SK-N-SH treated with all-trans-retinoic acid at 6 μM for 48 hours (cell line): ENCODE measurements at regions not wholly inside any gene's neighbourhood (a gene's known extent, or its start where the extent isn't known, plus 50 kb on each side); places are given as distances from the start of the nearest gene placed in this dataset.

ENCODE experiments used
- ATAC-seq: fragments of 200-7000 bp; cut with Tn5 transposase; 3 replicates; pipeline ENCODE4 v1.9.1; 2020; ENCODE audit warnings: mild to moderate bottlenecking, moderate library complexity
- ARNTL ChIP-seq: fragments of 450-650 bp; formaldehyde crosslinking; IDR thresholded peaks from 2 replicates; pipeline ENCODE4 v1.5.0; 2020; ENCODE audit warnings: low read depth, mild to moderate bottlenecking, moderate library complexity, borderline replicate concordance
- BACH2 ChIP-seq: fragments of 250-450 bp; sonication (Bioruptor Pico); IDR thresholded peaks from 2 replicates; pipeline ENCODE4 v1.9.0; 2021; ENCODE audit warnings: mild to moderate bottlenecking, borderline replicate concordance
- CSDC2 ChIP-seq: fragments of 250-450 bp; sonication (Bioruptor Pico); IDR thresholded peaks from 2 replicates; pipeline ENCODE4 v1.5.0; 2020; ENCODE audit warnings: mild to moderate bottlenecking, moderate library complexity
- CSRNP3 ChIP-seq: fragments of 250-450 bp; sonication (Bioruptor Pico); IDR thresholded peaks from 2 replicates; pipeline ENCODE4 v1.5.1; 2021; ENCODE audit warnings: mild to moderate bottlenecking, moderate library complexity
- ESRRG ChIP-seq: fragments of 250-450 bp; sonication (Bioruptor Pico); IDR thresholded peaks from 2 replicates; pipeline ENCODE4 v1.6.1; 2021; ENCODE audit warnings: mild to moderate bottlenecking
- GLIS3 ChIP-seq: fragments of 250-450 bp; sonication (Bioruptor Pico); IDR thresholded peaks from 2 replicates; pipeline ENCODE4 v1.5.0; 2020; ENCODE audit warnings: mild to moderate bottlenecking, moderate library complexity
- ISL1 ChIP-seq: fragments of 250-450 bp; sonication (Bioruptor Pico); IDR thresholded peaks from 2 replicates; pipeline ENCODE4 v2.1.2; 2022; ENCODE audit warnings: mild to moderate bottlenecking, moderate library complexity
- OSR1 ChIP-seq: fragments of 250-450 bp; sonication (Bioruptor Pico); IDR thresholded peaks from 2 replicates; pipeline ENCODE4 v1.8.0; 2022; ENCODE audit warnings: moderate library complexity, mild to moderate bottlenecking, inconsistent platforms
- PPARA ChIP-seq: fragments of 250-450 bp; sonication (Bioruptor Pico); IDR thresholded peaks from 2 replicates; pipeline ENCODE4 v1.5.0; 2020; ENCODE audit warnings: mild to moderate bottlenecking, borderline replicate concordance
- RARB ChIP-seq: fragments of 250-450 bp; sonication (Bioruptor Pico); IDR thresholded peaks from 2 replicates; pipeline ENCODE4 v1.8.0; 2021; ENCODE audit warnings: mild to moderate bottlenecking, moderate library complexity
- SNAI2 ChIP-seq: fragments of 250-450 bp; sonication (Bioruptor Pico); IDR thresholded peaks from 2 replicates; pipeline ENCODE4 v1.5.0; 2020; ENCODE audit warnings: mild to moderate bottlenecking, moderate library complexity
- TCF4 ChIP-seq: fragments of 250-450 bp; sonication (Bioruptor Pico); IDR thresholded peaks from 2 replicates; pipeline ENCODE4 v1.8.0; 2021; ENCODE audit warnings: mild to moderate bottlenecking, moderate library complexity, borderline replicate concordance
- TOX ChIP-seq: fragments of 250-450 bp; sonication (Bioruptor Pico); IDR thresholded peaks from 2 replicates; pipeline ENCODE4 v1.8.0; 2021; ENCODE audit warnings: mild to moderate bottlenecking, moderate library complexity, borderline replicate concordance
- ZFP3 ChIP-seq: fragments of 250-450 bp; sonication (Bioruptor Pico); IDR thresholded peaks from 2 replicates; pipeline ENCODE4 v1.5.0; 2020; ENCODE audit warnings: mild to moderate bottlenecking, moderate library complexity
- ZFP30 ChIP-seq: fragments of 450-650 bp; formaldehyde crosslinking; IDR thresholded peaks from 2 replicates; pipeline ENCODE4 v1.5.0; 2022; ENCODE audit warnings: mild to moderate bottlenecking, moderate library complexity
- ZNF565 ChIP-seq: fragments of 450-650 bp; formaldehyde crosslinking; conservative IDR thresholded peaks from 2 replicates; pipeline ENCODE4 v1.5.0; 2020; ENCODE audit warnings: low read depth, mild to moderate bottlenecking, moderate library complexity
- ZNF70 ChIP-seq: fragments of 450-650 bp; formaldehyde crosslinking; IDR thresholded peaks from 2 replicates; pipeline ENCODE4 v1.5.0; 2020; ENCODE audit warnings: mild to moderate bottlenecking, moderate library complexity
- TF ChIP-seq, protein P1 (sequence below): fragments of 250-450 bp; sonication (Bioruptor Pico); IDR thresholded peaks from 2 replicates; pipeline ENCODE4 v1.5.1; 2020; ENCODE audit warnings: low read depth, mild to moderate bottlenecking, moderate library complexity
- TF ChIP-seq, protein P2 (sequence below): fragments of 250-450 bp; sonication (Bioruptor Pico); IDR thresholded peaks from 2 replicates; pipeline ENCODE4 v1.8.0; 2021; ENCODE audit warnings: low read depth, mild to moderate bottlenecking, moderate library complexity, borderline replicate concordance
- TF ChIP-seq, protein P3 (sequence below): fragments of 250-450 bp; sonication (Bioruptor Pico); IDR thresholded peaks from 2 replicates; pipeline ENCODE4 v1.8.0; 2020; ENCODE audit warnings: mild to moderate bottlenecking, moderate library complexity, borderline replicate concordance
- TF ChIP-seq, protein P4 (sequence below): fragments of 250-450 bp; sonication (Bioruptor Pico); IDR thresholded peaks from 2 replicates; pipeline ENCODE4 v1.5.0; 2020; ENCODE audit warnings: mild to moderate bottlenecking, moderate library complexity

DNA sequence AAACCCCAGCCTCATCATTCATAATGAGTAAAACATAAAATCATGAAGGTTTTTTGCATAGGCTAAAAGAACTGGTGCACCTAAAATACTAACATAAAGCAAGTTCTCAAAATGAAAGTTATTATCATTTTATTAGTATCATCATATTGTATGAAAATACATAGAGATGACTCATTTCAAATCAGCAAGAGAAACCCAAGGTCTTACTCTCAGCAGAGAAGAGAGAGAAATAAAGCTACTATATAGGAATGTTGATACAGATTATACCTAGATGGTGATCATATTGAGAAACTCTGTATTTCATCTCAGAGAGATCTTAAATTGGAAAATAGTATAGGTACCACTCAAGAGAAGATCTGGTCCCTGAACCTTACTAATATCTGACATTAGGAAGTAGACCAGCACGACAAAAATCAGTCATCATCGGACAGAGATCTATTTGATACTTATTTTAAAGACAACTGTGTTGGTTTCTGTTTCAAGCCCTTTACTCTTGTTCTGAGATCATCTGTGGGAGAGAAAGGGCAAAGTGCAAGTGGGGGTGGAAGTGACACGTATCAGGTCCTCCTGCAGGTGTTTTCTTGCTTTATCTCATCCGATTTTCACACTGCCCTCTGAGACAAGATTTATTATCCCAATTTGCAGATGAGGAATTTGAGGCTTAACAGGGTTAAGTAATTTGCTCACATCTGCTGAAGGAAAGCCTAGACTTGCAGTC, 532.3 kb downstream of the MAFB start:
- ATAC-seq: no peak
- TF ChIP-seq TOX (no peak), ISL1 (CRISPR knock-in tag) (no peak)

DNA sequence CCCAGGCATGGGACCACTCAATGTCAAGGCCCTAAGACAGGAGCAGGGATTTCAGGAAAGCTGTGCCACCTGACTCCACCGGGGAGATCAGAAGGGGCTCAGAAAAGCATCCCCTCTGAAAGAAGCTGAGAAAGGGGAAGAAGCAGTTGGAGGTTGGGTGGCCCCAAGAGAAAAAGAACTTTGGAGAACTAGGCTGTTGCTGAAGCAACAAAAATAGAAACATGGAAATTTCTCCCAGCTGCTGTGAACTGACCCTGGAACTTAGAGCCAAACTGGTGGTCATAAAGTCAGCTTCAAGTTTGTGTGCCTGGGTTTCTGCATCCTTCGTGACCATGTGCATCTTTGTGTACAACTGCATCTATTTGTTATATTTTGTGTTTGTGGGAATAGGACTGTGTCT, 534.5 kb downstream of the MAFB start:
- TF ChIP-seq, protein P1, sequence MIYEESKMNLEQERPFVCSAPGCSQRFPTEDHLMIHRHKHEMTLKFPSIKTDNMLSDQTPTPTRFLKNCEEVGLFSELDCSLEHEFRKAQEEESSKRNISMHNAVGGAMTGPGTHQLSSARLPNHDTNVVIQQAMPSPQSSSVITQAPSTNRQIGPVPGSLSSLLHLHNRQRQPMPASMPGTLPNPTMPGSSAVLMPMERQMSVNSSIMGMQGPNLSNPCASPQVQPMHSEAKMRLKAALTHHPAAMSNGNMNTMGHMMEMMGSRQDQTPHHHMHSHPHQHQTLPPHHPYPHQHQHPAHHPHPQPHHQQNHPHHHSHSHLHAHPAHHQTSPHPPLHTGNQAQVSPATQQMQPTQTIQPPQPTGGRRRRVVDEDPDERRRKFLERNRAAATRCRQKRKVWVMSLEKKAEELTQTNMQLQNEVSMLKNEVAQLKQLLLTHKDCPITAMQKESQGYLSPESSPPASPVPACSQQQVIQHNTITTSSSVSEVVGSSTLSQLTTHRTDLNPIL (CRISPR knock-in tag): no peak
- TF ChIP-seq ZFP3 (no peak), PPARA (CRISPR knock-in tag) (no peak), BACH2 (CRISPR knock-in tag) (no peak)
- ATAC-seq: no peak

GRCh38 chr20:40148886-40149285, 540.1 kb downstream of the MAFB start:
- no peak for TF ChIP-seq ZFP3
- TF ChIP-seq SNAI2 (CRISPR knock-in tag): no peak
- TF ChIP-seq TCF4 (CRISPR knock-in tag): no peak
- TF ChIP-seq OSR1: no peak
- no peak for TF ChIP-seq CSDC2
- TF ChIP-seq, protein P2, sequence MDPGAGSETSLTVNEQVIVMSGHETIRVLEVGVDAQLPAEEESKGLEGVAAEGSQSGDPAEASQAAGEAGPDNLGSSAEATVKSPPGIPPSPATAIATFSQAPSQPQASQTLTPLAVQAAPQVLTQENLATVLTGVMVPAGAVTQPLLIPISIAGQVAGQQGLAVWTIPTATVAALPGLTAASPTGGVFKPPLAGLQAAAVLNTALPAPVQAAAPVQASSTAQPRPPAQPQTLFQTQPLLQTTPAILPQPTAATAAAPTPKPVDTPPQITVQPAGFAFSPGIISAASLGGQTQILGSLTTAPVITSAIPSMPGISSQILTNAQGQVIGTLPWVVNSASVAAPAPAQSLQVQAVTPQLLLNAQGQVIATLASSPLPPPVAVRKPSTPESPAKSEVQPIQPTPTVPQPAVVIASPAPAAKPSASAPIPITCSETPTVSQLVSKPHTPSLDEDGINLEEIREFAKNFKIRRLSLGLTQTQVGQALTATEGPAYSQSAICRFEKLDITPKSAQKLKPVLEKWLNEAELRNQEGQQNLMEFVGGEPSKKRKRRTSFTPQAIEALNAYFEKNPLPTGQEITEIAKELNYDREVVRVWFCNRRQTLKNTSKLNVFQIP: no peak
- TF ChIP-seq ISL1 (CRISPR knock-in tag): no peak
- no peak for TF ChIP-seq ZNF565 (CRISPR knock-in tag)
- TF ChIP-seq PPARA (CRISPR knock-in tag): no peak
- TF ChIP-seq, protein P3, sequence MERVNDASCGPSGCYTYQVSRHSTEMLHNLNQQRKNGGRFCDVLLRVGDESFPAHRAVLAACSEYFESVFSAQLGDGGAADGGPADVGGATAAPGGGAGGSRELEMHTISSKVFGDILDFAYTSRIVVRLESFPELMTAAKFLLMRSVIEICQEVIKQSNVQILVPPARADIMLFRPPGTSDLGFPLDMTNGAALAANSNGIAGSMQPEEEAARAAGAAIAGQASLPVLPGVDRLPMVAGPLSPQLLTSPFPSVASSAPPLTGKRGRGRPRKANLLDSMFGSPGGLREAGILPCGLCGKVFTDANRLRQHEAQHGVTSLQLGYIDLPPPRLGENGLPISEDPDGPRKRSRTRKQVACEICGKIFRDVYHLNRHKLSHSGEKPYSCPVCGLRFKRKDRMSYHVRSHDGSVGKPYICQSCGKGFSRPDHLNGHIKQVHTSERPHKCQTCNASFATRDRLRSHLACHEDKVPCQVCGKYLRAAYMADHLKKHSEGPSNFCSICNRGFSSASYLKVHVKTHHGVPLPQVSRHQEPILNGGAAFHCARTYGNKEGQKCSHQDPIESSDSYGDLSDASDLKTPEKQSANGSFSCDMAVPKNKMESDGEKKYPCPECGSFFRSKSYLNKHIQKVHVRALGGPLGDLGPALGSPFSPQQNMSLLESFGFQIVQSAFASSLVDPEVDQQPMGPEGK (CRISPR knock-in tag): no peak
- TF ChIP-seq GLIS3 (CRISPR knock-in tag): no peak
- TF ChIP-seq ESRRG (CRISPR knock-in tag): no peak
- no peak for TF ChIP-seq RARB (CRISPR knock-in tag)
- no peak for TF ChIP-seq ZFP30 (CRISPR knock-in tag)
- no peak for ATAC-seq

DNA sequence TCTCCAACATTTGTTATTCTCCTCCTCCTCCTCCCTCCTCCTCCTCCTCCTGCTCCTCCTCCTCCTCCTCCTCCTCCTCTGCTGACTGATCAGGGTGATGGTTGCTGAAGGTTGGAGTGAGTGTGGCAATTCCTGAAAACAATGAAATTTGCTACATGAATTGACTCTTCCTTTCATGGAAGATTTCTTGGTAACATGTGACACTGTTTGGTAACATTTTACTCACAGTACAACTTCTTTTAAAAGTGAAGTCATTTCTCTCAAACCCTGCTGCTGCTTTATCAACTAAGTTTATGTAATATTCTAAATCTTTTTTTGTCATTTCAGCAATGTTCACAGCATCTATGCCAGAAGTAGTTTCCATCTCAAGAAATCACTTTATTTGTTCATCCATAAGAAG, 543.0 kb downstream of the MAFB start:
- no peak for TF ChIP-seq ZFP3
- TF ChIP-seq, protein P4, sequence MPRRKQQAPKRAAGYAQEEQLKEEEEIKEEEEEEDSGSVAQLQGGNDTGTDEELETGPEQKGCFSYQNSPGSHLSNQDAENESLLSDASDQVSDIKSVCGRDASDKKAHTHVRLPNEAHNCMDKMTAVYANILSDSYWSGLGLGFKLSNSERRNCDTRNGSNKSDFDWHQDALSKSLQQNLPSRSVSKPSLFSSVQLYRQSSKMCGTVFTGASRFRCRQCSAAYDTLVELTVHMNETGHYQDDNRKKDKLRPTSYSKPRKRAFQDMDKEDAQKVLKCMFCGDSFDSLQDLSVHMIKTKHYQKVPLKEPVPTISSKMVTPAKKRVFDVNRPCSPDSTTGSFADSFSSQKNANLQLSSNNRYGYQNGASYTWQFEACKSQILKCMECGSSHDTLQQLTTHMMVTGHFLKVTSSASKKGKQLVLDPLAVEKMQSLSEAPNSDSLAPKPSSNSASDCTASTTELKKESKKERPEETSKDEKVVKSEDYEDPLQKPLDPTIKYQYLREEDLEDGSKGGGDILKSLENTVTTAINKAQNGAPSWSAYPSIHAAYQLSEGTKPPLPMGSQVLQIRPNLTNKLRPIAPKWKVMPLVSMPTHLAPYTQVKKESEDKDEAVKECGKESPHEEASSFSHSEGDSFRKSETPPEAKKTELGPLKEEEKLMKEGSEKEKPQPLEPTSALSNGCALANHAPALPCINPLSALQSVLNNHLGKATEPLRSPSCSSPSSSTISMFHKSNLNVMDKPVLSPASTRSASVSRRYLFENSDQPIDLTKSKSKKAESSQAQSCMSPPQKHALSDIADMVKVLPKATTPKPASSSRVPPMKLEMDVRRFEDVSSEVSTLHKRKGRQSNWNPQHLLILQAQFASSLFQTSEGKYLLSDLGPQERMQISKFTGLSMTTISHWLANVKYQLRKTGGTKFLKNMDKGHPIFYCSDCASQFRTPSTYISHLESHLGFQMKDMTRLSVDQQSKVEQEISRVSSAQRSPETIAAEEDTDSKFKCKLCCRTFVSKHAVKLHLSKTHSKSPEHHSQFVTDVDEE: no peak
- no peak for TF ChIP-seq ARNTL (CRISPR knock-in tag)
- TF ChIP-seq TOX: no peak
- TF ChIP-seq, protein P1 (CRISPR knock-in tag): no peak
- no peak for TF ChIP-seq RARB (CRISPR knock-in tag)
- no peak for TF ChIP-seq ZNF565 (CRISPR knock-in tag)
- no peak for TF ChIP-seq OSR1
- no peak for TF ChIP-seq ZNF70
- no peak for TF ChIP-seq CSRNP3 (CRISPR knock-in tag)
- TF ChIP-seq CSDC2: no peak
- no peak for TF ChIP-seq ESRRG (CRISPR knock-in tag)
- TF ChIP-seq ZFP30 (CRISPR knock-in tag): no peak
- ATAC-seq: no peak
